Neural cell (in vitro differentiated cells): ENCODE measurements at regions not wholly inside any gene's neighbourhood (a gene's known extent, or its start where the extent isn't known, plus 50 kb on each side); places are given as distances from the start of the nearest gene placed in this dataset.

Experiments used
- H2AFZ ChIP-seq: fragments of 200-600, 300-800 bp; sonication (generic), shearing (Covaris generic); 2 replicates; pipeline ENCODE4 v1.6.0; 2014; ENCODE audit warnings: low read depth, mild to moderate bottlenecking, antibody characterized with exemption, low read length, moderate library complexity
- H3F3A ChIP-seq: fragments of 200-600 bp; shearing (Covaris generic); 2 replicates; pipeline ENCODE4 v1.6.1; 2016; ENCODE audit warnings: mild to moderate bottlenecking, moderate library complexity, mixed read lengths, antibody characterized with exemption, low read length; ENCODE audit not compliant: insufficient read depth, poor library complexity, severe bottlenecking
- H3K27ac ChIP-seq: fragments of 200-600, 300-800 bp; sonication (generic), shearing (Covaris generic); 2 replicates; pipeline ENCODE4 v1.5.1; 2014; ENCODE audit warnings: mild to moderate bottlenecking, low read length, moderate library complexity
- H3K27me3 ChIP-seq: fragments of 300-800, 200-600 bp; sonication (generic), shearing (Covaris generic); 2 replicates; pipeline ENCODE4 v1.6.0; 2014; ENCODE audit warnings: mild to moderate bottlenecking, low read depth, low read length, moderate library complexity; ENCODE audit not compliant: insufficient read depth
- H3K36me3 ChIP-seq: fragments of 300-800, 200-600 bp; sonication (generic), shearing (Covaris generic); 2 replicates; pipeline ENCODE4 v1.5.1; 2014; ENCODE audit warnings: mild to moderate bottlenecking, antibody characterized with exemption, low read length, moderate library complexity; ENCODE audit not compliant: insufficient read depth
- H3K4me2 ChIP-seq: fragments of 300-800, 200-600 bp; sonication (generic), shearing (Covaris generic); 2 replicates; pipeline ENCODE4 v1.6.0; 2014; ENCODE audit warnings: mild to moderate bottlenecking, low read length
- H3K4me3 ChIP-seq: fragments of 300-800, 200-600 bp; sonication (generic), shearing (Covaris generic); 2 replicates; pipeline ENCODE4 v1.5.1; 2014; ENCODE audit warnings: mild to moderate bottlenecking, low read length, moderate library complexity
- H3K79me2 ChIP-seq: fragments of 200-600 bp; shearing (Covaris generic); replicated peaks from 2 replicates; pipeline ENCODE4 v1.6.0; 2014; ENCODE audit warnings: mild to moderate bottlenecking, low read length, moderate library complexity; ENCODE audit not compliant: insufficient read depth
- H3K9ac ChIP-seq: fragments of 300-800, 200-600 bp; sonication (generic), shearing (Covaris generic); 2 replicates; pipeline ENCODE4 v1.6.1; 2016; ENCODE audit warnings: mild to moderate bottlenecking, low read length, mixed read lengths
- H3K9me2 ChIP-seq: fragments of 200-600 bp; shearing (Covaris generic); 2 replicates; pipeline ENCODE4 v1.6.1; 2016; ENCODE audit warnings: mild to moderate bottlenecking, low read length, mixed read lengths; ENCODE audit not compliant: insufficient read depth
- H3K9me3 ChIP-seq: fragments of 200-600, 300-800 bp; sonication (generic), shearing (Covaris generic); 2 replicates; pipeline ENCODE4 v1.6.1; 2016; ENCODE audit warnings: mild to moderate bottlenecking, mixed run types, low read length, moderate library complexity, mixed read lengths
- H4K20me1 ChIP-seq: fragments of 200-600 bp; shearing (Covaris generic); 2 replicates; pipeline ENCODE4 v1.6.1; 2016; ENCODE audit warnings: mild to moderate bottlenecking, mixed run types; ENCODE audit not compliant: insufficient read depth
- CTCF ChIP-seq: fragments of 450-650 bp; IDR thresholded peaks from 2 replicates; pipeline ENCODE4 v1.5.1; 2014; ENCODE audit warnings: antibody characterized with exemption, mild to moderate bottlenecking, moderate library complexity; ENCODE audit not compliant: poor library complexity, severe bottlenecking
- EP300 ChIP-seq: fragments of 450-650 bp; conservative IDR thresholded peaks from 2 replicates; pipeline ENCODE4 v1.6.1; 2014; ENCODE audit warnings: antibody characterized with exemption, mild to moderate bottlenecking, moderate library complexity; ENCODE audit not compliant: poor library complexity, severe bottlenecking
- MXI1 ChIP-seq: fragments of 450-650 bp; conservative IDR thresholded peaks from 2 replicates; pipeline ENCODE4 v1.6.1; 2014; ENCODE audit warnings: antibody characterized with exemption, mild to moderate bottlenecking; ENCODE audit not compliant: poor library complexity, severe bottlenecking
- POLR2AphosphoS5 ChIP-seq: IDR thresholded peaks from 2 replicates; pipeline ENCODE4 v1.6.1; 2012
- RAD21 ChIP-seq: fragments of 450-650 bp; conservative IDR thresholded peaks from 2 replicates; pipeline ENCODE4 v1.6.1; 2014; ENCODE audit warnings: antibody characterized with exemption, mild to moderate bottlenecking, moderate library complexity
- REST ChIP-seq: IDR thresholded peaks from 2 replicates; pipeline ENCODE4 v1.6.1; 2012; ENCODE audit warnings: borderline replicate concordance
- SMC3 ChIP-seq: fragments of 450-650 bp; conservative IDR thresholded peaks from 2 replicates; pipeline ENCODE4 v1.6.1; 2014; ENCODE audit warnings: antibody characterized with exemption, mild to moderate bottlenecking, moderate library complexity; ENCODE audit not compliant: poor library complexity

DNA sequence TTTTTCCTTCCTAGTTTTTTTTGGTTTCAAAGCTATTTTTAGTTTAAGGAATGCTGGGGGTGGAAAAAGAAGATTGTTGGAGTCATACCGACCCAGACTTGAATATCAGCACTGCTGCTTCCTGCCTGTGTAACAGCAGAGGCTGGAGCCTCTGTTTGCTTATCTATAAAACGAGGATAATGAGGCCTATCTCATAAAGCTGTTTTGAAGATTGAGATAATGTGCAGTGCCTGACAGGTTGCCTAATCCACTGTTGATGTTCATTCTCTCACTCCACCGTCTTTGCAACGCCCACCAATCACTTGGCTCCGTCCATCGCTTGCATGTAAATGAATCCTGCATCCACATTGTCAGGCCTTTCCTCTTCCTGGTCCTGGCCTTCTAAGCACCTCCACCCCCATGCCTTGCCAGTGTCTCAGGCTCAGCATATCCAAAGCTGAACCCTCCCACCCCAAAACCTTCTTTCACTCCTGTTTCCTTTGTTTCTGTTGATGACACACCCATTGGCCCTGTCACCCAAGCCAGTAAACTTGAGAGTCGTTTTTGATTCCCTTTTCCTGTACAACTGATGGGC is 94.9 kb downstream of the MEX3B start (continued):
- TF ChIP-seq SMC3 = no peak

DNA sequence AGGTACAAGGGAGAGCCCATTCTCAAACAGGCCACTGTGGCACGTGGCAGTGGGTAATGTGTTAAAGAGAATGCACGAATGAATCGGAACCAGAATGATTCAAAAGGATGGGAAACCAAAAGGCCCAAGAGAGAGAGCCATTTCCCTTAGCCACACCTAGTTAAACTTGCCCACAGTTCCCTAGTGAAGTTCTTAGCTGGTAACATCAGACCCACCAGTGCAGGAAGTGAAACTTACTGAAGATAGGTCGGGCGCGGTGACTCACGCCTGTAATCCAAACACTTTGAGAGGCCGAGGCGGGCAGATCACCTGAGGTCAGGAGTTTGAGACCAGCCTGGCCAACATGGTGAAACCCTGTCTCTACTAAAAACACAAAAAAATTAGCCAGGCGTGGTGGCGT is 97.1 kb downstream of the MEX3B start:
- Histone ChIP-seq H3K9ac (no peak overlapping the region), H3K36me3 (no peaks in the 10 kb centered on the region), H4K20me1 (no peaks in the 10 kb centered on the region), H3K27me3 (no peaks in the 10 kb centered on the region), H3K4me3 (no peak overlapping the region), H3K27ac (no peak overlapping the region), H3F3A (no peaks in the 10 kb centered on the region), H3K9me2 (no peaks in the 10 kb centered on the region), H3K79me2 (no peaks in the 10 kb centered on the region), H3K9me3 (no peaks in the 10 kb centered on the region), H3K4me2 (no peak overlapping the region), H2AFZ (no peak overlapping the region)
- TF ChIP-seq EP300 = no peak
- no peak for TF ChIP-seq REST

DNA sequence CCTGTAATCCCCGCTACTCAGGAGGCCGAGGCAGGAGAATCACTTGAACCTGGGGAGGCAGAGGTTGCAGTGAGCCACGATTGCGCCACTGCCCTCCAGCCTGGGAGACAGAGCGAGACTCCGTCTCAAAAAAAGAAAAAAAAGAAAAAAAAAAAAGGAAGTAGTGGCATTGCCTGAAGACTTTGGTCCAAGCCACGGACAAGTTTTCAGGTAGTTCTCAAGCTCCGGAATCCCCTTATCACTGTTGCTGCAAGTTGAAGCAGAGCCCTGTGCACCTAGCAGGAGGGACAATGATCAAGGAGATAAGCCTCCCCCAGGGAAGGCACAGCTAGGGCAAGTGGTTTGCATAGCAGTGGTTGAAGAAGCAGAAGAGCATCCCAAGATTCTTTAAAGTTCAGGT is 97.6 kb downstream of the MEX3B start:
- H3K9ac ChIP-seq = no peak overlapping the region

More for the DNA sequence above, 97.6 kb downstream of the MEX3B start:
- H3K9me2 ChIP-seq = no peaks in the 10 kb centered on the region
- no peaks in the 10 kb centered on the region for H3K27me3 ChIP-seq
- no peak overlapping the region for H3K4me2 ChIP-seq
- no peak overlapping the region for H3K4me3 ChIP-seq
- no peak overlapping the region for H3K27ac ChIP-seq
- H3K9me3 ChIP-seq = no peaks in the 10 kb centered on the region
- no peaks in the 10 kb centered on the region for H3F3A ChIP-seq
- H4K20me1 ChIP-seq = no peaks in the 10 kb centered on the region
- H3K36me3 ChIP-seq = no peaks in the 10 kb centered on the region
- H3K79me2 ChIP-seq = no peaks in the 10 kb centered on the region
- TF ChIP-seq CTCF (no peak), RAD21 (no peak), SMC3 (no peak), MXI1 (no peak), POLR2AphosphoS5 (no peak), EP300 (no peak)
- no peak overlapping the region for H2AFZ ChIP-seq
